Lower lobe of right lung (tissue), 2 donors: ENCODE measurements at regions not wholly inside any gene's neighbourhood (a gene's known extent, or its start where the extent isn't known, plus 50 kb on each side); places are given as distances from the start of the nearest gene placed in this dataset.

ENCODE experiments used
- ATAC-seq, 2 donors: fragments of 200-7000 bp; cut with Tn5 transposase; one replicate each; pipeline ENCODE4 v1.9.1; 2020 to 2022; ENCODE audit warnings: mild to moderate bottlenecking in 2 of 2, moderate library complexity in 2 of 2
- DNase-seq: peaks from one replicate; pipeline ENCODE4 v3.0.0-alpha.2; 2020
- H3K27ac ChIP-seq: fragments of 200-600 bp; one replicate; pipeline ENCODE4 v1.8.0; 2022
- H3K27me3 ChIP-seq: fragments of 200-600 bp; one replicate; pipeline ENCODE4 v1.8.0; 2022; ENCODE audit warnings: low read depth
- H3K36me3 ChIP-seq: fragments of 200-600 bp; one replicate; pipeline ENCODE4 v1.8.0; 2022; ENCODE audit warnings: mild to moderate bottlenecking
- H3K4me1 ChIP-seq: fragments of 200-600 bp; one replicate; pipeline ENCODE4 v1.8.0; 2022
- H3K4me3 ChIP-seq: fragments of 200-600 bp; one replicate; pipeline ENCODE4 v1.8.0; 2022; ENCODE audit warnings: mild to moderate bottlenecking
- H3K9me3 ChIP-seq: fragments of 200-600 bp; one replicate; pipeline ENCODE4 v1.8.0; 2022
- intact Hi-C: fragments of 100-400 bp; cut with DNase I; formaldehyde crosslinking; loops from one replicate; pipeline ENCODE4 v1.11.0; 2022
- TF ChIP-seq, protein P1 (sequence below): fragments of 200-600 bp; IDR thresholded peaks from one replicate; pipeline ENCODE4 v1.8.0; 2022; ENCODE audit warnings: antibody characterized with exemption, mild to moderate bottlenecking
- donor health status: DM: no; HTN: yes; CAD: no; lungs with severe emphysema.

DNA sequence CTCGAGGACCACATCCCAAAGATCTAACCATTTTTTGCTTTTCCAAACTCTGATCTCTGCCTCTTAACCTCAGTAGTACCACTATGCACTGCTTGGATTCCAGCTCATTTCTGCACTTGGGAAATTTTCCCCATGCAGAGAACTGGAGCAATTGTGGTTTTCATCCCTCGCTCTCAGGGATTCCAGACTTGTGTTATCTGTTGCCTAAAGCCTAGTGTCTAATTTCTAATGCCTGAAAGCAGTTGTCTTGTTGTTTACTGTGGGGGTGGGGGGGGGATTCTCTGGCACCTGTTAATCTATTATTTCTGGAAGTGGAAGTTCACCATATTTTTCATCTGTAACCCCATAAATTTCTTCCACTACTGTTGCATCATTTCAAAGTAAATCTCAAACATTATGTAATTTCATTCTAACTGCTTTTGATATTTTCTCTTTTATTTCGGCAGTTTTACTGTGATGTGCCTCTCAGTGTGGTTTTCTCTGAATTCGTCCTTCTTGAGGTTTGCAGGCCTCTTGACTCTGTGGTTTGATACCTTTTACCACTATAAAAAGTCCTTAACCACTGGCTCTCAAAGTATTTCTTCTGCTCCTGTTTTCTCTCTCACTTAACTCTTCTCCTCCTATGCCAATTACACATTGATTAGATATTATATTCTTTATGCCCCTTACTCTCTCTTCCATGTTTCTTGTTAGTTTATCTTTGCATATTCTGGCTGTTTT lies 205.6 kb upstream of the EOLA2 start:
- ATAC-seq = no peak
- Histone ChIP-seq H3K36me3 (no peaks in the 10 kb centered on the region), H3K9me3 (no peaks in the 10 kb centered on the region), H3K27ac (no peak overlapping the region), H3K4me1 (no peaks in the 10 kb centered on the region), H3K4me3 (no peak overlapping the region), H3K27me3 (no peaks in the 10 kb centered on the region)
- intact Hi-C loops = no loop called here
- DNase-seq = no peak
- TF ChIP-seq, protein P1, sequence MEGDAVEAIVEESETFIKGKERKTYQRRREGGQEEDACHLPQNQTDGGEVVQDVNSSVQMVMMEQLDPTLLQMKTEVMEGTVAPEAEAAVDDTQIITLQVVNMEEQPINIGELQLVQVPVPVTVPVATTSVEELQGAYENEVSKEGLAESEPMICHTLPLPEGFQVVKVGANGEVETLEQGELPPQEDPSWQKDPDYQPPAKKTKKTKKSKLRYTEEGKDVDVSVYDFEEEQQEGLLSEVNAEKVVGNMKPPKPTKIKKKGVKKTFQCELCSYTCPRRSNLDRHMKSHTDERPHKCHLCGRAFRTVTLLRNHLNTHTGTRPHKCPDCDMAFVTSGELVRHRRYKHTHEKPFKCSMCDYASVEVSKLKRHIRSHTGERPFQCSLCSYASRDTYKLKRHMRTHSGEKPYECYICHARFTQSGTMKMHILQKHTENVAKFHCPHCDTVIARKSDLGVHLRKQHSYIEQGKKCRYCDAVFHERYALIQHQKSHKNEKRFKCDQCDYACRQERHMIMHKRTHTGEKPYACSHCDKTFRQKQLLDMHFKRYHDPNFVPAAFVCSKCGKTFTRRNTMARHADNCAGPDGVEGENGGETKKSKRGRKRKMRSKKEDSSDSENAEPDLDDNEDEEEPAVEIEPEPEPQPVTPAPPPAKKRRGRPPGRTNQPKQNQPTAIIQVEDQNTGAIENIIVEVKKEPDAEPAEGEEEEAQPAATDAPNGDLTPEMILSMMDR = no peak

DNA sequence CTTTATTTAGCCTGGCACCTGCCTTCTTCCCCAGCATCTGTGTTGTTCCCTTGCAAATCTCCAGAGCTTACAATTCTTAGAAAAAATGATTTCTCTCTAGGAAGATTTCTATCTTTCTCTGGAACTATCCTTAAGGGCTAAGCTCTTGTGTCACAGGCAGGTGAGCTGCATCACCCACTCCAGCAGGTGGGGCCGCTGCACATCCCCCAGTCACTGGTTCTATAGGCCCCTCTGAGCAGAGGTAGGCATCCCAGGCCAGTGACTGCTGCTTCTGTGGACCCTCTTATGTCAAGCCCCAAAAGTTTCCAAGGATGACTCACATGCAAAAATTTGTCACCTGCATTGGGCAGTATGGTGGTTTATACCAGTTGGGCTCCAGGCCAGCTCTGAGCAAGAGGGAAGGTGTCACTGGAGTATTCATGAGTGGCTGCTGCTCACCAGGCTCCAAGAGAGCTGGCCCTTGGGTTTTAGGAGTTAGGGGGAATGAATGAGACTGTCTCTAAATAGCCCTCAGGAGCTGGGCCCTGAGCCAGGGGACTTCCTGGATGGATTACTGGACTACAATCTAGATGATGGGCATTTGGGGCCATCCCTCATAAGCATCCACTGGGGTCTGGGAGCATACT lies 208.1 kb upstream of the EOLA2 start:
- TF ChIP-seq, protein P1 = no peak
- ATAC-seq (no peak), DNase-seq (no peak)
- Histone ChIP-seq H3K36me3 (no peaks in the 10 kb centered on the region), H3K9me3 (no peaks in the 10 kb centered on the region), H3K27me3 (no peaks in the 10 kb centered on the region), H3K4me3 (no peak overlapping the region), H3K4me1 (no peaks in the 10 kb centered on the region), H3K27ac (no peak overlapping the region)
- intact Hi-C loops = no loop called here

DNA sequence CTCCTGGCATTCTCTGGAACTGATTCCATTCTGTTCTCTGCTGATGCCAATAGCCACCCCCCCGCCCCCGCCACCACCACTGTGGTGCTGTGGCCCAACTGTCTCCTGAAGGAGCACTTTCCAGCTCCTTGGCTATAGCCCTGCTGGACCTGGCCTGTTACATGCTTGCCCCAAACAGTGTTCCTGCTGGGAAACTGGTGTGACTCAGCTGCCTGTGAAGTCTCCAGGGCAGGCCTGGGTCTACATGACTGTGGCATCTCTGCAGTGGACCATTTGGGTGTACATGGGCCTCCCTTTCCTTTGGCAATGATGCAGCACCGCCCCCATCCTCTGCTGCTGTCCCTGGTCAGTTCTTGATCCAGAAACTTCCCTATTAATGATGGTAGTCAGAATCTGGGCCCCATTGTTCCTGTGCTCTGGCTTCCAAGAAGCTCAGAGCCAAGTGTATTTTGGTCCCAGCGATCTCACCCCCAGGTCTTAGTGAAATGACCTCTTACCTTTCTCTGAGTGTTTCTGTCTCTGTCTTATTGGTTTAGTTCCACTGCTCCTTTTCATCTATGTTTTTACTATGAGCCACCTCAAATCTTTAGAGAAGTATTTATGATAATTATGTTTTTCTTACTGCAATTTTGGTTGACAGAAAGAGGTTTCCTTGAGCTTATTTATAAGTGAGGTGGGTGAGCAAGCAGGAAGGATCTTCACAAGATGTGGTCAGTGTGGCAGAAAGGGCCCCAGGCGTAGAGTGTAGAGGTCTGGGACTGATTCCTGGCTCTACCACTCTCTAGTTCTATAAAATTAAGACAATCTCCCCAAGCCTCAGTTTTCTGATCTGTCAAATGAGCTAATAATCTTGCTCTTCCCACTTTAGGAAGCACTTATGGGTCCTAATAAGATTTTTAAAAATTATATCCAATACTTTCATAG lies 210.7 kb upstream of the EOLA2 start:
- H3K27ac ChIP-seq = no peak overlapping the region
- no peaks in the 10 kb centered on the region for H3K9me3 ChIP-seq
- no peaks in the 10 kb centered on the region for H3K4me1 ChIP-seq
- ATAC-seq = no peak
- H3K27me3 ChIP-seq = no peaks in the 10 kb centered on the region
- intact Hi-C loops = no loop called here
- TF ChIP-seq, protein P1 = no peak
- no peak overlapping the region for H3K4me3 ChIP-seq
- no peak for DNase-seq
- no peaks in the 10 kb centered on the region for H3K36me3 ChIP-seq

DNA sequence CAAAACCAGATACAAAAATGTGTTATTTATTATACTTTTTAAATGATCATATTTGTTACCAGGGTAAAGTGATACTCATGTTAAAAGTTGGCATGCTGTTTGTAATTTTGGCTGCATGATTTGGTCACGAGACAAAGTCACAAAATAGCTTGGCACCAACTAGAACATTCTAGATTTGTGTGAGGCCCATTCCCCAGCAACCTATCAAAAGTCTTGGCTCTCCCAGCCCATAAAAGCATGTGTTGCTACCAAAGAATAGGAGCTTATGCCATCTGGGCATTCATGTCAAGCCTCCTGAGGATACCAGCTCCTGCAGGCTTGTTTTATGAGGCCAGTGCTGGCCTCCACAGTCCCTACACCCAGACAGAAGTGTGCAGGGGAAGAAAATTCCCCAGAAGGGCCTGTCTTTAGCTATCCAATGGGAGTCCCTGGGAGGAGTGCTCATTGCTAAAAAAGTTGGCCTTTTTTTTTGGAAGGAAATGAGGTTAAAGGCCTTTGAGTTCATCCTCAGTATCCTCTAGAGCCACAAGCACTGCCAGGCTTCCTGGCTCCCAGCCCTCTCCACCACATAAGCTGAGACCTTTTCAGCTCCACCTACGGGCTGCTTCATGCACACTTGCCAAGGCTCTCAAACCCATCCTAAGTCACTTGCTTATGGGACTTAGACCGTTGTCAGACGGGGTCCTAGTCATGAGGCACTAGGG lies 211.9 kb upstream of the EOLA2 start:
- no peaks in the 10 kb centered on the region for H3K27me3 ChIP-seq
- ATAC-seq (no peak), DNase-seq (no peak)
- no peak overlapping the region for H3K27ac ChIP-seq
- intact Hi-C loops = no loop called here
- H3K4me1 ChIP-seq = no peaks in the 10 kb centered on the region
- no peaks in the 10 kb centered on the region for H3K36me3 ChIP-seq
- H3K4me3 ChIP-seq = no peak overlapping the region
- TF ChIP-seq, protein P1 = no peak
- H3K9me3 ChIP-seq = no peaks in the 10 kb centered on the region

DNA sequence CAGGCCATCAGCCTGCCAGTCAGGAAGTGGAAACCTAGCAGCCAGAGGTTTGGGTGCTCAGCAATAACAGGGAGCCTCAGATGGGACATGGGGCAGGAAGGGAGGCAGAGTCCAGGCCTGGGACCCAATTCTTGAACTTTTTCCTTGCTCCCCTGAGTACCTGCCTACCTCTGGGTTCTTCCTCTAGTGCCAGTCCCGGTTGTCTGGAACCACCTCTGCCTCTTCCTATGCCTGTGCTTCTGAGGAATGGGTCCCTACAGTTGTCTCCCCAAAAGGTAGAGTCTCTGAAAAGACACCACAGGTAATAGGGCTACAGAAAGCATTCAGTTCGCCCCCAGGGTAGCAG lies 212.4 kb upstream of the MAMLD1 start:
- DNase-seq (no peak), ATAC-seq (no peak)
- Histone ChIP-seq H3K4me1 (no peaks in the 10 kb centered on the region), H3K27ac (no peak overlapping the region), H3K9me3 (no peaks in the 10 kb centered on the region), H3K36me3 (no peaks in the 10 kb centered on the region), H3K27me3 (no peaks in the 10 kb centered on the region), H3K4me3 (no peak overlapping the region)
- TF ChIP-seq, protein P1 = no peak
- intact Hi-C loops = no loop called here
